B cell (primary cell): ENCODE measurements at regions not wholly inside any gene's neighbourhood (a gene's known extent, or its start where the extent isn't known, plus 50 kb on each side); places are given as distances from the start of the nearest gene placed in this dataset.

Experiments used
- ATAC-seq: fragments of 200-7000 bp; cut with Tn5 transposase; one replicate; pipeline ENCODE4 v1.10.0; 2021; ENCODE audit warnings: low read depth, mild to moderate bottlenecking, moderate number of reproducible peaks, moderate library complexity
- CTCF ChIA-PET: fragments of 350-600 bp; sonication (Branson Sonifier 250); formaldehyde crosslinking; loops from one replicate; lab custom pipeline; 2021; ENCODE audit warnings: antibody characterized with exemption, inconsistent platforms; lab: Charles Lee
- POLR2A ChIA-PET: fragments of 350-600 bp; sonication (Branson Sonifier 250); formaldehyde crosslinking; loops from one replicate; lab custom pipeline; 2021; ENCODE audit warnings: antibody characterized with exemption; lab: Charles Lee
- DNase-seq: peaks from one replicate; pipeline ENCODE4 v3.0.0; 2013
- H2AFZ ChIP-seq: 2 replicates; pipeline ENCODE4 v1.6.1; 2012; ENCODE audit warnings: mild to moderate bottlenecking, low read depth, low read length; ENCODE audit not compliant: insufficient read depth, poor library complexity, severe bottlenecking
- H3K27ac ChIP-seq, 2 donors: 1 replicate in 1 of 2; 2 replicates in 1 of 2; pipeline ENCODE4 v1.5.1; 2012 to 2013; ENCODE audit warnings: low read length in 2 of 2, mild to moderate bottlenecking in 2 of 2, moderate library complexity in 1 of 2
- H3K27me3 ChIP-seq, 4 experiments: fragments of 200-600 bp in 1 of 4; sonication (generic) in 1 of 4; replicated peaks in 1 of 4; 1 replicate in 2 of 4; 2 replicates in 2 of 4; pipeline versions ENCODE4 v1.6.1 to v1.7.0; 2013 to 2016; ENCODE audit warnings: low read length in 3 of 4, mild to moderate bottlenecking in 2 of 4, mixed read lengths in 1 of 4, moderate library complexity in 1 of 4; ENCODE audit not compliant: insufficient read depth in 4 of 4, control insufficient read depth in 3 of 4; ENCODE audit errors: control extremely low read depth in 1 of 4
- H3K36me3 ChIP-seq, 2 experiments: replicated peaks in 1 of 2; 1 replicate in 1 of 2; 2 replicates in 1 of 2; pipeline versions ENCODE4 v1.6.1 to v1.7.1; 2013; ENCODE audit warnings: low read length in 1 of 2; ENCODE audit not compliant: insufficient read depth in 2 of 2, control insufficient read depth in 1 of 2; ENCODE audit errors: control extremely low read depth in 1 of 2, extremely low read depth in 1 of 2
- H3K4me1 ChIP-seq, 2 donors: fragments of 200-600 bp in 1 of 2; sonication (generic) in 1 of 2; 1 replicate in 1 of 2; 2 replicates in 1 of 2; pipeline versions ENCODE4 v1.5.1 to v1.6.1; 2013 to 2017; ENCODE audit warnings: low read length in 2 of 2; ENCODE audit not compliant: control insufficient read depth in 2 of 2, insufficient read depth in 2 of 2
- H3K4me2 ChIP-seq: replicated peaks from 2 replicates; pipeline ENCODE3; 2012; ENCODE audit warnings: mild to moderate bottlenecking, low read depth, low read length; ENCODE audit not compliant: poor library complexity, severe bottlenecking
- H3K4me3 ChIP-seq, 5 experiments: fragments of 200-600 bp in 1 of 5; sonication (generic) in 1 of 5; 1 replicate in 3 of 5; 2 replicates in 2 of 5; pipeline versions ENCODE4 v1.5.1 to v1.7.0; 2011 to 2016; ENCODE audit warnings: low read length in 4 of 5, mild to moderate bottlenecking in 4 of 5, low read depth in 2 of 5, control low read depth in 1 of 5, moderate library complexity in 1 of 5; ENCODE audit not compliant: insufficient read depth in 1 of 5; ENCODE audit errors: control extremely low read depth in 1 of 5, extremely low read depth in 1 of 5
- H3K79me2 ChIP-seq: fragments of 200-600 bp; sonication (generic); one replicate; pipeline ENCODE4 v1.6.0; 2016; ENCODE audit warnings: low read length; ENCODE audit not compliant: control insufficient read depth, insufficient read depth
- H3K9ac ChIP-seq: fragments of 200-600 bp; sonication (generic); 2 replicates; pipeline ENCODE4 v1.6.1; 2017; ENCODE audit warnings: mild to moderate bottlenecking, low read length, moderate library complexity
- H3K9me3 ChIP-seq, 3 donors: one replicate each; pipeline versions ENCODE4 v1.6.1 to v1.7.1; 2013; ENCODE audit warnings: low read length in 2 of 3; ENCODE audit not compliant: control insufficient read depth in 2 of 3, insufficient read depth in 1 of 3; ENCODE audit errors: control extremely low read depth in 1 of 3
- H4K20me1 ChIP-seq: 2 replicates; pipeline ENCODE4 v1.6.0; 2012; ENCODE audit warnings: mild to moderate bottlenecking, low read length; ENCODE audit not compliant: insufficient read depth, control insufficient read depth, poor library complexity, severe bottlenecking
- H3K27ac Mint-ChIP-seq: one replicate; pipeline ENCODE4 v1.8.0; 2021; ENCODE audit warnings: mixed read lengths
- H3K27me3 Mint-ChIP-seq: one replicate; pipeline ENCODE4 v1.8.0; 2021; ENCODE audit warnings: mixed read lengths
- H3K4me1 Mint-ChIP-seq: one replicate; pipeline ENCODE4 v1.8.0; 2021; ENCODE audit warnings: mixed read lengths
- H3K4me3 Mint-ChIP-seq: one replicate; pipeline ENCODE4 v1.8.0; 2021; ENCODE audit warnings: mixed read lengths
- H3K9me3 Mint-ChIP-seq: one replicate; pipeline ENCODE4 v1.8.0; 2022; ENCODE audit warnings: mixed read lengths; ENCODE audit not compliant: insufficient read depth
- EZH2 ChIP-seq: IDR thresholded peaks from 2 replicates; pipeline ENCODE4 v1.6.1; 2012; ENCODE audit warnings: borderline replicate concordance, low read depth, mild to moderate bottlenecking, moderate library complexity, low read length; ENCODE audit not compliant: insufficient read depth, poor library complexity, severe bottlenecking
- WGBS: methylation state at CpG from one replicate; pipeline ENCODE4 v1.1.5; 2013; ENCODE audit warnings: missing lambda C conversion rate; ENCODE audit not compliant: insufficient coverage; 5-methylcytosine and 5-hydroxymethylcytosine counted together
- intact Hi-C: fragments of 100-400 bp; cut with micrococcal nuclease; formaldehyde crosslinking; loops from one replicate; pipeline ENCODE4 v1.10.0; 2022
- TF ChIP-seq, protein P1 (sequence below): fragments of 200-600 bp; IDR thresholded peaks from one replicate; pipeline ENCODE4 v1.8.0; 2022; ENCODE audit warnings: antibody characterized with exemption, mild to moderate bottlenecking

- no peaks in the 10 kb centered on the region for H3K9me3 Mint-ChIP-seq
- CTCF ChIA-PET, result no interaction called here
- H3K4me3 ChIP-seq, result no peak overlapping the region
- no peaks in the 10 kb centered on the region for H4K20me1 ChIP-seq
- no peak overlapping the region for H3K4me3 Mint-ChIP-seq
- no peaks in the 10 kb centered on the region for H3K79me2 ChIP-seq
- WGBS, result 93% methylated on average over 2 of the region's 4 CpGs
- TF ChIP-seq, protein P1, sequence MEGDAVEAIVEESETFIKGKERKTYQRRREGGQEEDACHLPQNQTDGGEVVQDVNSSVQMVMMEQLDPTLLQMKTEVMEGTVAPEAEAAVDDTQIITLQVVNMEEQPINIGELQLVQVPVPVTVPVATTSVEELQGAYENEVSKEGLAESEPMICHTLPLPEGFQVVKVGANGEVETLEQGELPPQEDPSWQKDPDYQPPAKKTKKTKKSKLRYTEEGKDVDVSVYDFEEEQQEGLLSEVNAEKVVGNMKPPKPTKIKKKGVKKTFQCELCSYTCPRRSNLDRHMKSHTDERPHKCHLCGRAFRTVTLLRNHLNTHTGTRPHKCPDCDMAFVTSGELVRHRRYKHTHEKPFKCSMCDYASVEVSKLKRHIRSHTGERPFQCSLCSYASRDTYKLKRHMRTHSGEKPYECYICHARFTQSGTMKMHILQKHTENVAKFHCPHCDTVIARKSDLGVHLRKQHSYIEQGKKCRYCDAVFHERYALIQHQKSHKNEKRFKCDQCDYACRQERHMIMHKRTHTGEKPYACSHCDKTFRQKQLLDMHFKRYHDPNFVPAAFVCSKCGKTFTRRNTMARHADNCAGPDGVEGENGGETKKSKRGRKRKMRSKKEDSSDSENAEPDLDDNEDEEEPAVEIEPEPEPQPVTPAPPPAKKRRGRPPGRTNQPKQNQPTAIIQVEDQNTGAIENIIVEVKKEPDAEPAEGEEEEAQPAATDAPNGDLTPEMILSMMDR, result no peak
- no peak for TF ChIP-seq EZH2
- H2AFZ ChIP-seq, result no peak overlapping the region
- H3K36me3 ChIP-seq, result no peaks in the 10 kb centered on the region
- POLR2A ChIA-PET, result no interaction called here
- DNase-seq, result no peak
- no peak overlapping the region for H3K4me2 ChIP-seq
- no peak overlapping the region for H3K9ac ChIP-seq
- no peaks in the 10 kb centered on the region for H3K4me1 ChIP-seq
- H3K27ac Mint-ChIP-seq, result no peak overlapping the region
- peaks cover 0 to 3% (median 0%) of the 10 kb centered on the region in 3 donors for H3K9me3 ChIP-seq
- no peaks in the 10 kb centered on the region for H3K27me3 ChIP-seq
- ATAC-seq, result no peak
- no peaks in the 10 kb centered on the region for H3K27me3 Mint-ChIP-seq
- no peak overlapping the region for H3K27ac ChIP-seq
- H3K4me1 Mint-ChIP-seq, result no peaks in the 10 kb centered on the region
- intact Hi-C loops, result no loop called here
These were observed 251.1 kb upstream of the IRX5 start for GRCh38 chr16:54679531-54679930.

DNA sequence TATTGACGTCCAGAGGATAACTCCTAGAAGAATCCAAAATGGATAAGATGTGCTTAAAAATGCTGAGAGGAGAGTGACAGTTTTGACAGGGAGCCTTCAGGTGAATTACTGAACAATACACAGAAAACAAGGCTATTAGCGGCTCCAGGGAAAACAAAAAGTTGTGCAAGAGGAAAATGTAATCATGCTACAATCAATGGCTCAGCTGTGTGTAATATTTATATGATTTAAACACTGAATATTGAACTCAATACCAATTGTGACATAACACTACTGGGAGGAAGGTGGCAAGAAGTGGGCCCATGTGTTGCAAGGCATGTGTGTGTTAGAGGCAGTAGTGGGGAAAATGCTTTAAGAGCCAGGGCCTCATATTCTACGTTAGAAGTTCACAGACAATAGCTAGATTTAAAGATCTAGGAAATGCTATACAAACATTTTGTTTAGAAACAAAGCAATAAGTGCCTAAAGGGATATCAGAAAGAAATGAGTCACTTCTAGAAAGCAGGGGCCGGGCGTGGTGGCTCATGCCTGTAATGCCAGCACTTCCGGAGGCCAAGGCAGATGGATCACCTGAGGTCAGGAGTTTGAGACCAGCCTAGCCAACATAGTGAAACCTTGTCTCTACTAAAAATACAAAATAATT, 253.2 kb upstream of the IRX5 start:
- Histone ChIP-seq H3K4me3 (no peak overlapping the region), H3K4me1 (no peaks in the 10 kb centered on the region), H3K9me3 (peaks cover 0 to 3% (median 0%) of the 10 kb centered on the region in 3 donors), H4K20me1 (no peaks in the 10 kb centered on the region), H2AFZ (no peak overlapping the region), H3K4me2 (no peak overlapping the region), H3K27ac (no peak overlapping the region), H3K9ac (no peak overlapping the region), H3K36me3 (no peaks in the 10 kb centered on the region), H3K79me2 (no peaks in the 10 kb centered on the region), H3K27me3 (no peaks in the 10 kb centered on the region)
- Mint-ChIP-seq H3K27me3 (no peaks in the 10 kb centered on the region), H3K27ac (no peak overlapping the region), H3K9me3 (no peaks in the 10 kb centered on the region), H3K4me1 (no peaks in the 10 kb centered on the region), H3K4me3 (no peak overlapping the region)
- ATAC-seq, result no peak
- POLR2A ChIA-PET, result no interaction called here
- intact Hi-C loops, result no loop called here
- DNase-seq, result no peak
- 50% methylated on average over 1 of the region's 6 CpGs for WGBS
- TF ChIP-seq, protein P1, result no peak
- no peak for TF ChIP-seq EZH2
- CTCF ChIA-PET, result no interaction called here
